ENCODE measurements at regions not wholly inside any gene's neighbourhood (a gene's known extent, or its start where the extent isn't known, plus 50 kb on each side); places are given as distances from the start of the nearest gene placed in this dataset.

DNA sequence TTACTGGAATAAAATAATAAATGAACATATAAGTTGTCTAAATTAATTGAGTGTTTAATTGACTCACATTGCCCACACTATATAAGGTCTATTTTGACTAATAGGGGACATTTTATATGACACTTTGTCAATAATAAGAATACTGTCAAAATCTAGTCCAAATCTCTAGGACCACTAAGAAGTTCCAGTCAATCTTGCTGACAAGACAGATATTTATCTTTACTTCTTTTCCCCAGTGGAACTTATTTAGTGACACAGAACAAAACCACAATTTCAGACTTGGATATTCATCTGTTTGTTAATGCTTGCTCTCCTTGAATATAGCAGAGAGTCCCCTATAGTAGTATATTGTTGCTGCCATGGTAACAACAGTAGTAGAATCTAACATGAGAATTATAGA, 954.6 kb upstream of the MANEA start:
- TF ChIP-seq, protein P1, sequence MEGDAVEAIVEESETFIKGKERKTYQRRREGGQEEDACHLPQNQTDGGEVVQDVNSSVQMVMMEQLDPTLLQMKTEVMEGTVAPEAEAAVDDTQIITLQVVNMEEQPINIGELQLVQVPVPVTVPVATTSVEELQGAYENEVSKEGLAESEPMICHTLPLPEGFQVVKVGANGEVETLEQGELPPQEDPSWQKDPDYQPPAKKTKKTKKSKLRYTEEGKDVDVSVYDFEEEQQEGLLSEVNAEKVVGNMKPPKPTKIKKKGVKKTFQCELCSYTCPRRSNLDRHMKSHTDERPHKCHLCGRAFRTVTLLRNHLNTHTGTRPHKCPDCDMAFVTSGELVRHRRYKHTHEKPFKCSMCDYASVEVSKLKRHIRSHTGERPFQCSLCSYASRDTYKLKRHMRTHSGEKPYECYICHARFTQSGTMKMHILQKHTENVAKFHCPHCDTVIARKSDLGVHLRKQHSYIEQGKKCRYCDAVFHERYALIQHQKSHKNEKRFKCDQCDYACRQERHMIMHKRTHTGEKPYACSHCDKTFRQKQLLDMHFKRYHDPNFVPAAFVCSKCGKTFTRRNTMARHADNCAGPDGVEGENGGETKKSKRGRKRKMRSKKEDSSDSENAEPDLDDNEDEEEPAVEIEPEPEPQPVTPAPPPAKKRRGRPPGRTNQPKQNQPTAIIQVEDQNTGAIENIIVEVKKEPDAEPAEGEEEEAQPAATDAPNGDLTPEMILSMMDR (IDR thresholded peaks at IDR 0.05; ENCODE audit: borderline replicate concordance): no peak
- H3K36me3 ChIP-seq: no peaks in the 10 kb centered on the region
- no peak overlapping the region for H3K4me3 ChIP-seq
- intact Hi-C loops (cut with micrococcal nuclease): no loop called here
- DNase-seq: no peak
- H3K27me3 ChIP-seq (ENCODE audit: low read depth): no peaks in the 10 kb centered on the region
- H3K27ac ChIP-seq (replicated peaks): no peak overlapping the region
- no peaks in the 10 kb centered on the region for H3K9me3 ChIP-seq (replicated peaks)
- no peaks in the 10 kb centered on the region for H3K4me1 ChIP-seq

GRCh38 chr6:94600636-94601035, 976.7 kb upstream of the MANEA start:
- H3K4me3 ChIP-seq: no peak overlapping the region
- no peaks in the 10 kb centered on the region for H3K27me3 ChIP-seq (ENCODE audit: low read depth)
- H3K27ac ChIP-seq (replicated peaks): no peak overlapping the region
- no peak for DNase-seq
- H3K9me3 ChIP-seq (replicated peaks): no peaks in the 10 kb centered on the region
- TF ChIP-seq, protein P1 (IDR thresholded peaks at IDR 0.05; ENCODE audit: borderline replicate concordance): no peak
- H3K36me3 ChIP-seq: no peaks in the 10 kb centered on the region
- intact Hi-C loops (cut with micrococcal nuclease): no loop called here
- H3K4me1 ChIP-seq: no peaks in the 10 kb centered on the region

DNA sequence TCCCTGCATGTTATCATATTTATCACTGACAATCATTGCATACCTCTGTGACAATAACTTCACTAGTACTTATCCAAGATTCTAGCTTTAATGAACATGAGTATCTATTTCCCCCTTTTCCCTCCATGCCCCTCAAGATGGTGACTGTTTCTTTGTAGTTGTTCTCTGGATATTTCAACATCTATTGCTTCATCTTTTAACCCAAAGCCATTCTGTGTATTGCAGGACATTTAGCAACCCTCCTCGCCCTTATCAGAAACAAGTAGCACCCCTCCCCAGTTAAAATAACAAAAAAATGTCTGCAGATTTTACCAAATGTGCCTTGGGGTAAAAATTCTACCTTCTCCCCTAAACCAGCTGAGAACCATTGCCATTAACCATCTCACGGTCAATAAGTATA, 979.8 kb upstream of the MANEA start:
- no peaks in the 10 kb centered on the region for H3K9me3 ChIP-seq (replicated peaks)
- no peaks in the 10 kb centered on the region for H3K36me3 ChIP-seq
- no peak overlapping the region for H3K27ac ChIP-seq (replicated peaks)
- no peak for DNase-seq
- H3K4me1 ChIP-seq: no peaks in the 10 kb centered on the region
- intact Hi-C loops (cut with micrococcal nuclease): no loop called here
- no peaks in the 10 kb centered on the region for H3K27me3 ChIP-seq (ENCODE audit: low read depth)
- no peak overlapping the region for H3K4me3 ChIP-seq
- TF ChIP-seq, protein P1 (IDR thresholded peaks at IDR 0.05; ENCODE audit: borderline replicate concordance): no peak

DNA sequence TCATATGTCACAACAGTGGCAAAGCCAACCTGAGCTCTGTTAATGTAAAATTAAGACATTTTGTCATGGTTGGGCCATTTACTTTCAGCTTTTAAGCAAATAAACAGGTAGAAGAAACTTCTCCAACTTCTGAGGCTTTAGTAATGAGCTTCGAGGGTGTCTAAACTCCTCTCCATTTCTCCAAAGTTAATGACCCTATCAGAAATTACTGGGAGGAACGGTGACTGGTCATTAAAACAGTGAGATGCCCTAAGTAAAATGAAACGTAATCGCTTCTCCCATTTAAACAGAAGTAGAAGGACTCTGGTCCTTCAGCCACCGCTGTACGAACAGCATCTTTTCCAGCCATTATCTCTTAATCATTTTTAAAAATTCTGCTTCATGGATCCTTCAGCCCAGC, 986.9 kb upstream of the MANEA start:
- no peaks in the 10 kb centered on the region for H3K36me3 ChIP-seq
- H3K27me3 ChIP-seq (ENCODE audit: low read depth): no peaks in the 10 kb centered on the region
- no peak overlapping the region for H3K4me3 ChIP-seq
- H3K9me3 ChIP-seq (replicated peaks): no peaks in the 10 kb centered on the region
- no peaks in the 10 kb centered on the region for H3K4me1 ChIP-seq
- intact Hi-C loops (cut with micrococcal nuclease): no loop called here
- no peak for DNase-seq
- no peak overlapping the region for H3K27ac ChIP-seq (replicated peaks)
- TF ChIP-seq, protein P1 (IDR thresholded peaks at IDR 0.05; ENCODE audit: borderline replicate concordance): no peak

- intact Hi-C loops (cut with micrococcal nuclease): no loop called here
- TF ChIP-seq, protein P1 (IDR thresholded peaks at IDR 0.05; ENCODE audit: borderline replicate concordance): no peak
- no peaks in the 10 kb centered on the region for H3K36me3 ChIP-seq
- H3K4me3 ChIP-seq: no peak overlapping the region
- no peak for DNase-seq
- no peak overlapping the region for H3K27ac ChIP-seq (replicated peaks)
- H3K9me3 ChIP-seq (replicated peaks): no peaks in the 10 kb centered on the region
- H3K4me1 ChIP-seq: peaks cover 8% of the 10 kb centered on the region
- no peaks in the 10 kb centered on the region for H3K27me3 ChIP-seq (ENCODE audit: low read depth)
Measured at GRCh38 chr6:94588301-94588700, 989.0 kb upstream of the MANEA start.

DNA sequence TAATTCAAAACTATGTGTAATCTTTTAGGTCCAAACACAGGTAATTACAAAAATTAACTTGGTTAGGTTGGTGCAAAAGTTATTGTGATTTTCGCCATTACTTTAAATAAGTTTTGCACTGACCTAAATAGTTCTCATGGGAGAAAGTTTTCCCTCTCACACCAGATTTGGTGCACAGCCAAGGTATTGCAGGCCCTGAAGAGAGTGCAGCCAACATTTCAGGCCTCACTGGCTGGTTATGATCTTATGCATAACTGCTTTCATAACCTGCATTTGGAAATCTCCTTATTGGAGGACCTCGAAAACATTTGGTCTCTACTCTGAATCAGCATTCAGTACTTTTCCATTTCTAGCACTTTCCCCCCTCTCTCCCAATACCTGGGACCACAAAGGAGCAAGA, 993.1 kb upstream of the MANEA start:
- Histone ChIP-seq H3K27me3 (ENCODE audit: low read depth) (no peaks in the 10 kb centered on the region), H3K27ac (replicated peaks) (no peak overlapping the region), H3K4me1 (peaks cover 8% of the 10 kb centered on the region), H3K9me3 (replicated peaks) (no peaks in the 10 kb centered on the region), H3K4me3 (no peak overlapping the region), H3K36me3 (no peaks in the 10 kb centered on the region)
- DNase-seq: no peak
- TF ChIP-seq, protein P1 (IDR thresholded peaks at IDR 0.05; ENCODE audit: borderline replicate concordance): no peak
- intact Hi-C loops (cut with micrococcal nuclease): no loop called here

Measured in left ventricle myocardium inferior (tissue), 1 donor.